Hepatic stellate cell (primary cell): ENCODE measurements at regions not wholly inside any gene's neighbourhood (a gene's known extent, or its start where the extent isn't known, plus 50 kb on each side); places are given as distances from the start of the nearest gene placed in this dataset.

Experiments used
- DNase-seq: peaks from one replicate; pipeline ENCODE4 v3.0.0; 2011; ENCODE audit warnings: low spot score

GRCh38 chr2:172231508-172231907, 128.8 kb upstream of the DLX2 start:
- no peak for DNase-seq

GRCh38 chr2:172232708-172233396, 130.2 kb upstream of the DLX2 start:
- DNase-seq, result no peak

GRCh38 chr2:172233987-172234715, 131.5 kb upstream of the DLX2 start:
- no peak for DNase-seq

GRCh38 chr2:172234716-172235691, 132.3 kb upstream of the DLX2 start:
- no peak for DNase-seq

- DNase-seq, result no peak
Observed at GRCh38 chr2:172239944-172240590, 137.4 kb upstream of the DLX2 start.

- no peak for DNase-seq
Observed at GRCh38 chr2:172241222-172241621, 138.5 kb upstream of the DLX2 start.

- DNase-seq, result no peak
Observed at GRCh38 chr2:172242471-172242870, 139.8 kb upstream of the DLX2 start.

- DNase-seq, result no peak
Observed at GRCh38 chr2:172242961-172243360, 140.3 kb upstream of the DLX2 start.

- no peak for DNase-seq
Observed at GRCh38 chr2:172244419-172245130, 141.9 kb upstream of the DLX2 start.

- no peak for DNase-seq
Observed at GRCh38 chr2:172246649-172247048, 143.9 kb upstream of the DLX2 start.

GRCh38 chr2:172247203-172247602, 144.5 kb upstream of the DLX2 start:
- no peak for DNase-seq

GRCh38 chr2:172248381-172248780, 145.7 kb upstream of the DLX2 start:
- DNase-seq, result no peak

GRCh38 chr2:172248785-172249187, 146.1 kb upstream of the DLX2 start:
- no peak for DNase-seq

- DNase-seq, result no peak
Observed at GRCh38 chr2:172249334-172249733, 146.6 kb upstream of the DLX2 start.

- peak; percentile 64 for DNase-seq
Observed at GRCh38 chr2:172249986-172250385, 147.3 kb upstream of the DLX2 start.

GRCh38 chr2:172251231-172251630, 148.5 kb upstream of the DLX2 start:
- peak; percentile 36 for DNase-seq

GRCh38 chr2:172252154-172252553, 149.5 kb upstream of the DLX2 start:
- peak; percentile 40 for DNase-seq

- peak; percentile 93 for DNase-seq
Observed at GRCh38 chr2:172253190-172254052, 150.7 kb upstream of the DLX2 start.

GRCh38 chr2:172256886-172257285, 154.2 kb upstream of the DLX2 start:
- DNase-seq, result no peak

GRCh38 chr2:172259827-172260226, 157.1 kb upstream of the DLX2 start:
- no peak for DNase-seq
